ENCODE measurements at regions not wholly inside any gene's neighbourhood (a gene's known extent, or its start where the extent isn't known, plus 50 kb on each side); places are given as distances from the start of the nearest gene placed in this dataset.

DNA sequence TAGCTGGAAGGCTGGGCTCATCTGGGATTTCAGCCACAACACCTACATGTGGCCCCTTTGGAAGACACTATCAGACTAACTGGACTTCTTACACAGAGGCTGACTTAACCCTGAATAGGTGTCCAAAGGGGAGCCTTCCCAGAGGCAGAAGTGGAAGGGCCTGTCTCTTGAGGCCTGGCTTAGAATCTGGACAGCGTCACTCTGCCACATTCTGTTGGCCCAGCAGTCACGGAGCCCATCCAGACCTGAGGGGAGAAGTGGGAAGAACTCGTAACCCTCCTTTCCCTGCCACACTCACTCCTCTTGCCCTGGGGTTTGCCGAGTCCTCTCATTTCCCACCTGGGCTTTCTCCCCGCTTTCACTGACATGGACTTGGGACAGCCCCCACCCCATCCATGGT lies 170.5 kb downstream of the C16orf95 start:
- Histone ChIP-seq H3K36me3 (ENCODE audit: control insufficient read depth in 4 of 4, insufficient read depth in 3 of 4, low read depth in 1 of 4, low read length in 3 of 4) (no peaks in the 10 kb centered on the region), H3K9me3 (ENCODE audit: control insufficient read depth in 4 of 4, low read length in 3 of 4) (peaks cover 0 to 3% (median 0%) of the 10 kb centered on the region in 4 donors), H3K4me3 (ENCODE audit: low read depth in 1 of 3, low read length in 3 of 3) (no peak overlapping the region), H3K9ac (ENCODE audit: low read depth in 1 of 2, low read length in 2 of 2) (no peak overlapping the region), H3K4me1 (ENCODE audit: control insufficient read depth in 4 of 4, insufficient read depth in 4 of 4, low read length in 3 of 4) (no peaks in the 10 kb centered on the region), H3K27me3 (ENCODE audit: control insufficient read depth in 4 of 4, insufficient read depth in 4 of 4, low read length in 3 of 4) (no peaks in the 10 kb centered on the region), H3K27ac (ENCODE audit: low read depth in 1 of 2, low read length in 2 of 2) (no peak overlapping the region)
- no peak for DNase-seq (ENCODE audit: low spot score)
- TF ChIP-seq EGR1 (IDR thresholded peaks at IDR 0.05; ENCODE audit: low read depth in 2 of 2) (no peak), TAF1 (conservative IDR thresholded peaks at IDR 0.05) (no peak), NR2F2 (IDR thresholded peaks at IDR 0.05) (no peak), HNF4A (conservative IDR thresholded peaks at IDR 0.05) (no peak), JUND (IDR thresholded peaks at IDR 0.05) (no peak), FOXA2 (IDR thresholded peaks at IDR 0.05) (no peak), RXRA (IDR thresholded peaks at IDR 0.05) (no peak), SP1 (IDR thresholded peaks at IDR 0.05) (no peak), HNF4G (IDR thresholded peaks at IDR 0.05) (no peak)
- TF ChIP-seq, protein P1, sequence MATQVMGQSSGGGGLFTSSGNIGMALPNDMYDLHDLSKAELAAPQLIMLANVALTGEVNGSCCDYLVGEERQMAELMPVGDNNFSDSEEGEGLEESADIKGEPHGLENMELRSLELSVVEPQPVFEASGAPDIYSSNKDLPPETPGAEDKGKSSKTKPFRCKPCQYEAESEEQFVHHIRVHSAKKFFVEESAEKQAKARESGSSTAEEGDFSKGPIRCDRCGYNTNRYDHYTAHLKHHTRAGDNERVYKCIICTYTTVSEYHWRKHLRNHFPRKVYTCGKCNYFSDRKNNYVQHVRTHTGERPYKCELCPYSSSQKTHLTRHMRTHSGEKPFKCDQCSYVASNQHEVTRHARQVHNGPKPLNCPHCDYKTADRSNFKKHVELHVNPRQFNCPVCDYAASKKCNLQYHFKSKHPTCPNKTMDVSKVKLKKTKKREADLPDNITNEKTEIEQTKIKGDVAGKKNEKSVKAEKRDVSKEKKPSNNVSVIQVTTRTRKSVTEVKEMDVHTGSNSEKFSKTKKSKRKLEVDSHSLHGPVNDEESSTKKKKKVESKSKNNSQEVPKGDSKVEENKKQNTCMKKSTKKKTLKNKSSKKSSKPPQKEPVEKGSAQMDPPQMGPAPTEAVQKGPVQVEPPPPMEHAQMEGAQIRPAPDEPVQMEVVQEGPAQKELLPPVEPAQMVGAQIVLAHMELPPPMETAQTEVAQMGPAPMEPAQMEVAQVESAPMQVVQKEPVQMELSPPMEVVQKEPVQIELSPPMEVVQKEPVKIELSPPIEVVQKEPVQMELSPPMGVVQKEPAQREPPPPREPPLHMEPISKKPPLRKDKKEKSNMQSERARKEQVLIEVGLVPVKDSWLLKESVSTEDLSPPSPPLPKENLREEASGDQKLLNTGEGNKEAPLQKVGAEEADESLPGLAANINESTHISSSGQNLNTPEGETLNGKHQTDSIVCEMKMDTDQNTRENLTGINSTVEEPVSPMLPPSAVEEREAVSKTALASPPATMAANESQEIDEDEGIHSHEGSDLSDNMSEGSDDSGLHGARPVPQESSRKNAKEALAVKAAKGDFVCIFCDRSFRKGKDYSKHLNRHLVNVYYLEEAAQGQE (IDR thresholded peaks at IDR 0.05), result no peak
- TF ChIP-seq, protein P2, sequence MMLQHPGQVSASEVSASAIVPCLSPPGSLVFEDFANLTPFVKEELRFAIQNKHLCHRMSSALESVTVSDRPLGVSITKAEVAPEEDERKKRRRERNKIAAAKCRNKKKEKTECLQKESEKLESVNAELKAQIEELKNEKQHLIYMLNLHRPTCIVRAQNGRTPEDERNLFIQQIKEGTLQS (IDR thresholded peaks at IDR 0.05), result no peak
- TF ChIP-seq, protein P3, sequence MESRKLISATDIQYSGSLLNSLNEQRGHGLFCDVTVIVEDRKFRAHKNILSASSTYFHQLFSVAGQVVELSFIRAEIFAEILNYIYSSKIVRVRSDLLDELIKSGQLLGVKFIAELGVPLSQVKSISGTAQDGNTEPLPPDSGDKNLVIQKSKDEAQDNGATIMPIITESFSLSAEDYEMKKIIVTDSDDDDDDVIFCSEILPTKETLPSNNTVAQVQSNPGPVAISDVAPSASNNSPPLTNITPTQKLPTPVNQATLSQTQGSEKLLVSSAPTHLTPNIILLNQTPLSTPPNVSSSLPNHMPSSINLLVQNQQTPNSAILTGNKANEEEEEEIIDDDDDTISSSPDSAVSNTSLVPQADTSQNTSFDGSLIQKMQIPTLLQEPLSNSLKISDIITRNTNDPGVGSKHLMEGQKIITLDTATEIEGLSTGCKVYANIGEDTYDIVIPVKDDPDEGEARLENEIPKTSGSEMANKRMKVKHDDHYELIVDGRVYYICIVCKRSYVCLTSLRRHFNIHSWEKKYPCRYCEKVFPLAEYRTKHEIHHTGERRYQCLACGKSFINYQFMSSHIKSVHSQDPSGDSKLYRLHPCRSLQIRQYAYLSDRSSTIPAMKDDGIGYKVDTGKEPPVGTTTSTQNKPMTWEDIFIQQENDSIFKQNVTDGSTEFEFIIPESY (IDR thresholded peaks at IDR 0.05), result no peak
- TF ChIP-seq, protein P4, sequence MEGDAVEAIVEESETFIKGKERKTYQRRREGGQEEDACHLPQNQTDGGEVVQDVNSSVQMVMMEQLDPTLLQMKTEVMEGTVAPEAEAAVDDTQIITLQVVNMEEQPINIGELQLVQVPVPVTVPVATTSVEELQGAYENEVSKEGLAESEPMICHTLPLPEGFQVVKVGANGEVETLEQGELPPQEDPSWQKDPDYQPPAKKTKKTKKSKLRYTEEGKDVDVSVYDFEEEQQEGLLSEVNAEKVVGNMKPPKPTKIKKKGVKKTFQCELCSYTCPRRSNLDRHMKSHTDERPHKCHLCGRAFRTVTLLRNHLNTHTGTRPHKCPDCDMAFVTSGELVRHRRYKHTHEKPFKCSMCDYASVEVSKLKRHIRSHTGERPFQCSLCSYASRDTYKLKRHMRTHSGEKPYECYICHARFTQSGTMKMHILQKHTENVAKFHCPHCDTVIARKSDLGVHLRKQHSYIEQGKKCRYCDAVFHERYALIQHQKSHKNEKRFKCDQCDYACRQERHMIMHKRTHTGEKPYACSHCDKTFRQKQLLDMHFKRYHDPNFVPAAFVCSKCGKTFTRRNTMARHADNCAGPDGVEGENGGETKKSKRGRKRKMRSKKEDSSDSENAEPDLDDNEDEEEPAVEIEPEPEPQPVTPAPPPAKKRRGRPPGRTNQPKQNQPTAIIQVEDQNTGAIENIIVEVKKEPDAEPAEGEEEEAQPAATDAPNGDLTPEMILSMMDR (IDR thresholded peaks at IDR 0.05; ENCODE audit: low read depth, low read length, missing input control), result no peak
- TF ChIP-seq, protein P5, sequence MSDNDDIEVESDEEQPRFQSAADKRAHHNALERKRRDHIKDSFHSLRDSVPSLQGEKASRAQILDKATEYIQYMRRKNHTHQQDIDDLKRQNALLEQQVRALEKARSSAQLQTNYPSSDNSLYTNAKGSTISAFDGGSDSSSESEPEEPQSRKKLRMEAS (IDR thresholded peaks at IDR 0.05), result no peak
- WGBS, result 97% methylated on average over 5 of the region's 5 CpGs

DNA sequence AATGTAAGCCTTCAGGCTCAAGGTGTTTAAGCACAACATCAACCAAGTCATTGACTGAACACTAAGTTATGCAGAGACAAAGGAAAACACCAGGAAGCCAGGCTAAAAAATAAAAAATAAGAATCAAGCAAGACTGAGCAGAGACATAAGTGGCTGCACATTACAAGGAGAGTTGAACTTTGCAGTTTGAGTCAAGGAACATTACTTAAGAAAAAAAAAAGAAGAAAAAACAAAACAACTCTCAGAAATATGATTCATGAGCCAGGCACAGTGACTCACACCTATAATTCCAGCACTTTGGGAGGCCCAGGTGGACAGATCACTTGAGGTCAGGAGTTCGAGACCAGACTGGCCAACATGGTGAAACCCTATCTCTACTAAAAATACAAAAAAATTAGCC lies 168.1 kb downstream of the C16orf95 start:
- DNase-seq (ENCODE audit: low spot score), result no peak
- Histone ChIP-seq H3K27me3 (ENCODE audit: control insufficient read depth in 4 of 4, insufficient read depth in 4 of 4, low read length in 3 of 4) (no peaks in the 10 kb centered on the region), H3K27ac (ENCODE audit: low read depth in 1 of 2, low read length in 2 of 2) (no peak overlapping the region), H3K36me3 (ENCODE audit: control insufficient read depth in 4 of 4, insufficient read depth in 3 of 4, low read depth in 1 of 4, low read length in 3 of 4) (no peaks in the 10 kb centered on the region), H3K4me3 (ENCODE audit: low read depth in 1 of 3, low read length in 3 of 3) (no peak overlapping the region), H3K4me1 (ENCODE audit: control insufficient read depth in 4 of 4, insufficient read depth in 4 of 4, low read length in 3 of 4) (no peaks in the 10 kb centered on the region), H3K9ac (ENCODE audit: low read depth in 1 of 2, low read length in 2 of 2) (no peak overlapping the region), H3K9me3 (ENCODE audit: control insufficient read depth in 4 of 4, low read length in 3 of 4) (peaks cover 0 to 3% (median 0%) of the 10 kb centered on the region in 4 donors)
- 98% methylated on average over 1 of the region's 1 CpG for WGBS
- TF ChIP-seq YY1 (IDR thresholded peaks at IDR 0.05), result no peak
- no peak for TF ChIP-seq EGR1 (IDR thresholded peaks at IDR 0.05; ENCODE audit: low read depth in 2 of 2)
- TF ChIP-seq, protein P4 (IDR thresholded peaks at IDR 0.05; ENCODE audit: low read depth, low read length, missing input control), result no peak
- TF ChIP-seq, protein P1 (IDR thresholded peaks at IDR 0.05), result no peak
- TF ChIP-seq RAD21 (IDR thresholded peaks at IDR 0.05), result no peak
- TF ChIP-seq, protein P2 (IDR thresholded peaks at IDR 0.05), result no peak
- no peak for TF ChIP-seq FOXA1 (IDR thresholded peaks at IDR 0.05)
- no peak for TF ChIP-seq RXRA (IDR thresholded peaks at IDR 0.05)
- no peak for TF ChIP-seq HNF4G (IDR thresholded peaks at IDR 0.05)
- no peak for TF ChIP-seq HNF4A (conservative IDR thresholded peaks at IDR 0.05)
- no peak for TF ChIP-seq GABPA (IDR thresholded peaks at IDR 0.05 in 1 of 2, conservative IDR thresholded peaks at IDR 0.05 in 1 of 2)
- no peak for TF ChIP-seq SP1 (IDR thresholded peaks at IDR 0.05)

Data from liver (tissue), 8 donors.